Stimulated activated CD4-positive, alpha-beta T cell treated with anti-CD3 and anti-CD28 coated beads, Interleukin-15, amount 100 ng/mL, for 48 hours (primary cell): ENCODE measurements at regions not wholly inside any gene's neighbourhood (a gene's known extent, or its start where the extent isn't known, plus 50 kb on each side); places are given as distances from the start of the nearest gene placed in this dataset.
"Not testable (repeated sequence)": the region's sequence is repeated elsewhere in the genome, so short reads cannot be mapped to it uniquely, and the experiment has no call there.

Experiments
- DNase-seq, 2 donors: peaks; one replicate each; pipeline ENCODE4 v3.0.0-alpha.2; 2020; ENCODE audit warnings: low read depth in 2 of 2

- no peak for DNase-seq
Measured at GRCh38 chr22:34814260-34815025, 251.5 kb upstream of the ISX start.

GRCh38 chr22:34829485-34829884 lies 236.5 kb upstream of the ISX start:
- DNase-seq = no peak

GRCh38 chr22:34834059-34834458 lies 231.9 kb upstream of the ISX start:
- DNase-seq = no peak

GRCh38 chr22:34834541-34834940 lies 231.4 kb upstream of the ISX start:
- DNase-seq = not testable (repeated sequence)

GRCh38 chr22:34841331-34841771 lies 224.6 kb upstream of the ISX start:
- DNase-seq = no peak

GRCh38 chr22:34841911-34842310 lies 224.0 kb upstream of the ISX start:
- DNase-seq = no peak

GRCh38 chr22:34842630-34843029 lies 223.3 kb upstream of the ISX start:
- no peak for DNase-seq

- DNase-seq = not testable (repeated sequence)
Measured at GRCh38 chr22:34843743-34844142, 222.2 kb upstream of the ISX start.

- no peak for DNase-seq
Measured at GRCh38 chr22:34845391-34845790, 220.6 kb upstream of the ISX start.

GRCh38 chr22:34847072-34847471 lies 218.9 kb upstream of the ISX start:
- DNase-seq = no peak

- DNase-seq = no peak
Measured at GRCh38 chr22:34849965-34850364, 216.0 kb upstream of the ISX start.

- DNase-seq = no peak
Measured at GRCh38 chr22:34851918-34852662, 213.9 kb upstream of the ISX start.

- DNase-seq = no peak
Measured at GRCh38 chr22:34855471-34855870, 210.5 kb upstream of the ISX start.

- no peak for DNase-seq
Measured at GRCh38 chr22:34858066-34858465, 207.9 kb upstream of the ISX start.

- no peak for DNase-seq
Measured at GRCh38 chr22:34861787-34862186, 204.2 kb upstream of the ISX start.

- DNase-seq = no peak
Measured at GRCh38 chr22:34866081-34866480, 199.9 kb upstream of the ISX start.

- no peak for DNase-seq
Measured at GRCh38 chr22:34866495-34867131, 199.3 kb upstream of the ISX start.

- DNase-seq = no peak
Measured at GRCh38 chr22:34877506-34877905, 188.5 kb upstream of the ISX start.

- no peak for DNase-seq
Measured at GRCh38 chr22:34878171-34878570, 187.8 kb upstream of the ISX start.

GRCh38 chr22:34879001-34879400 lies 187.0 kb upstream of the ISX start:
- DNase-seq = no peak

- DNase-seq = no peak
Measured at GRCh38 chr22:34880662-34881061, 185.3 kb upstream of the ISX start.

- DNase-seq = no peak
Measured at GRCh38 chr22:34881453-34881852, 184.5 kb upstream of the ISX start.

GRCh38 chr22:34885852-34886251 lies 180.1 kb upstream of the ISX start:
- DNase-seq = no peak
